GM12878 (cell line): ENCODE measurements at regions not wholly inside any gene's neighbourhood (a gene's known extent, or its start where the extent isn't known, plus 50 kb on each side); places are given as distances from the start of the nearest gene placed in this dataset.

Source experiments
- ATAC-seq: fragments of 200-7000 bp; cut with Tn5 transposase; 3 replicates; pipeline ENCODE4 v1.9.1; 2020; ENCODE audit warnings: mild to moderate bottlenecking, moderate library complexity
- BruUV-seq: library from RNA; stranded (reverse); fragments of 400-500 nt; replicated peaks from 2 replicates; lab custom pipeline; 2021; lab: Mats Ljungman, UMichigan
- CTCF ChIA-PET: fragments of 300-600 bp; sonication (Branson Sonifier 250); formaldehyde crosslinking; extraction: SDS; loops from one replicate; lab custom pipeline; 2021; ENCODE audit warnings: inconsistent platforms; lab: Yijun Ruan, JAX
- POLR2A ChIA-PET: fragments of 350-600 bp; formaldehyde crosslinking; extraction: SDS; loops from one replicate; lab custom pipeline; 2021; ENCODE audit warnings: inconsistent platforms; lab: Charles Lee
- RAD21 ChIA-PET: fragments of 300-600 bp; sonication (Branson Sonifier 250); formaldehyde crosslinking; loops from one replicate; lab custom pipeline; 2023; ENCODE audit warnings: antibody characterized with exemption; ENCODE audit not compliant: unreplicated experiment; lab: Charles Lee
- SMC1A ChIA-PET: fragments of 300-600 bp; sonication (Branson Sonifier 250); formaldehyde crosslinking; loops from one replicate; lab custom pipeline; 2023; ENCODE audit not compliant: unreplicated experiment, uncharacterized antibody; lab: Charles Lee
- DNase-seq: peaks from one replicate; pipeline ENCODE4 v3.0.0-alpha.2; 2011; ENCODE audit warnings: low read depth, low spot score
- FAIRE-seq: peaks from 3 replicates; lab custom pipeline; 2011; peaks lifted over from hg19 to GRCh38; lab: Jason Lieb, UNC
- H2AFZ ChIP-seq: 2 replicates; pipeline ENCODE4 v1.6.0; 2011; ENCODE audit warnings: low read depth, low read length, control low read depth; ENCODE audit not compliant: control insufficient read depth
- H3K27ac ChIP-seq: 2 replicates; pipeline ENCODE4 v1.5.1; 2011; ENCODE audit warnings: control low read depth; ENCODE audit not compliant: control insufficient read depth, insufficient read depth
- H3K27me3 ChIP-seq, 2 experiments: replicated peaks in 1 of 2; 2 replicates each; pipeline versions ENCODE4 v1.6.0 to v1.6.1; 2011; ENCODE audit warnings: low read length in 1 of 2; ENCODE audit not compliant: control insufficient read depth in 2 of 2, insufficient read depth in 2 of 2
- H3K36me3 ChIP-seq, 2 experiments: 2 replicates each; pipeline ENCODE4 v1.5.1; 2011; ENCODE audit warnings: low read length in 1 of 2; ENCODE audit not compliant: control insufficient read depth in 2 of 2, insufficient read depth in 2 of 2
- H3K4me1 ChIP-seq: 2 replicates; pipeline ENCODE4 v1.6.1; 2011; ENCODE audit warnings: mild to moderate bottlenecking, low read length, moderate library complexity, mixed read lengths; ENCODE audit not compliant: control insufficient read depth, insufficient read depth
- H3K4me2 ChIP-seq: 2 replicates; pipeline ENCODE4 v1.6.0; 2011; ENCODE audit warnings: control low read depth; ENCODE audit not compliant: control insufficient read depth, insufficient read depth
- H3K4me3 ChIP-seq: fragments of 200-600 bp; sonication (generic); 2 replicates; pipeline ENCODE4 v1.5.1; 2016
- H3K79me2 ChIP-seq: 2 replicates; pipeline ENCODE4 v1.6.0; 2011; ENCODE audit warnings: low read length; ENCODE audit not compliant: control insufficient read depth, insufficient read depth
- H3K9ac ChIP-seq: 2 replicates; pipeline ENCODE4 v1.8.0; 2011; ENCODE audit warnings: low read length, control low read depth, mixed read lengths; ENCODE audit not compliant: control insufficient read depth, insufficient read depth
- H3K9me3 ChIP-seq: replicated peaks from 3 replicates; pipeline ENCODE4 v1.5.1; 2011; ENCODE audit warnings: mild to moderate bottlenecking, low read length; ENCODE audit not compliant: control insufficient read depth, insufficient read depth
- H4K20me1 ChIP-seq: 2 replicates; pipeline ENCODE4 v1.6.0; 2011; ENCODE audit not compliant: control insufficient read depth, insufficient read depth
- BCLAF1 ChIP-seq: fragments of 450-650 bp; IDR thresholded peaks from 2 replicates; pipeline ENCODE4 v1.6.1; 2017; ENCODE audit warnings: antibody characterized with exemption, mild to moderate bottlenecking, moderate library complexity
- BHLHE40 ChIP-seq, 2 experiments: fragments of 450-650 bp in 1 of 2; IDR thresholded peaks; 2 replicates each; pipeline ENCODE4 v1.6.1; 2011 to 2017; ENCODE audit warnings: low read depth in 2 of 2, borderline replicate concordance in 1 of 2, improper control_type of control experiment in 1 of 2, low read length in 1 of 2, mild to moderate bottlenecking in 1 of 2
- E2F8 ChIP-seq: fragments of 450-650 bp; IDR thresholded peaks from 2 replicates; pipeline ENCODE4 v1.6.1; 2018; ENCODE audit warnings: mild to moderate bottlenecking, low read depth, moderate library complexity; ENCODE audit not compliant: partially characterized antibody
- HCFC1 ChIP-seq: fragments of 150-350 bp; IDR thresholded peaks from 2 replicates; pipeline ENCODE4 v1.6.1; 2014; ENCODE audit warnings: low read length
- HDGF ChIP-seq: fragments of 450-650 bp; IDR thresholded peaks from 2 replicates; pipeline ENCODE4 v1.6.1; 2016; ENCODE audit warnings: antibody characterized with exemption
- MYB ChIP-seq: fragments of 150-350 bp; IDR thresholded peaks from 2 replicates; pipeline ENCODE4 v1.6.1; 2014; ENCODE audit warnings: mild to moderate bottlenecking, low read depth, low read length, borderline replicate concordance
- STAT1 ChIP-seq: fragments of 450-650 bp; conservative IDR thresholded peaks from 2 replicates; pipeline ENCODE4 v1.6.1; 2014; ENCODE audit warnings: antibody characterized with exemption, mild to moderate bottlenecking
- ZBTB11 ChIP-seq: fragments of 450-650 bp; formaldehyde crosslinking; IDR thresholded peaks from 2 replicates; pipeline ENCODE4 v1.5.0; 2022; ENCODE audit warnings: mild to moderate bottlenecking, missing genetic modification characterization
- ZZZ3 ChIP-seq: IDR thresholded peaks from 2 replicates; pipeline ENCODE4 v1.6.1; 2011; ENCODE audit warnings: low read depth; ENCODE audit not compliant: control insufficient read depth, insufficient read length
- WGBS: methylation state at CpG from one replicate; pipeline ENCODE4 v1.1.6; 2016; ENCODE audit warnings: low lambda C conversion rate; ENCODE audit not compliant: insufficient replicate concordance, insufficient coverage; ENCODE audit errors: missing lambda C conversion rate; 5-methylcytosine and 5-hydroxymethylcytosine counted together
- in situ Hi-C: fragments of 300-500 bp; cut with MboI; formaldehyde crosslinking; loops from 9 replicates; pipeline ENCODE4 v1.14.3; 2018; ENCODE audit warnings: mixed read lengths
- intact Hi-C: fragments of 100-400 bp; cut with micrococcal nuclease; formaldehyde crosslinking; loops from one replicate; pipeline ENCODE4 v1.14.2; 2022; ENCODE audit not compliant: unreplicated experiment

DNA sequence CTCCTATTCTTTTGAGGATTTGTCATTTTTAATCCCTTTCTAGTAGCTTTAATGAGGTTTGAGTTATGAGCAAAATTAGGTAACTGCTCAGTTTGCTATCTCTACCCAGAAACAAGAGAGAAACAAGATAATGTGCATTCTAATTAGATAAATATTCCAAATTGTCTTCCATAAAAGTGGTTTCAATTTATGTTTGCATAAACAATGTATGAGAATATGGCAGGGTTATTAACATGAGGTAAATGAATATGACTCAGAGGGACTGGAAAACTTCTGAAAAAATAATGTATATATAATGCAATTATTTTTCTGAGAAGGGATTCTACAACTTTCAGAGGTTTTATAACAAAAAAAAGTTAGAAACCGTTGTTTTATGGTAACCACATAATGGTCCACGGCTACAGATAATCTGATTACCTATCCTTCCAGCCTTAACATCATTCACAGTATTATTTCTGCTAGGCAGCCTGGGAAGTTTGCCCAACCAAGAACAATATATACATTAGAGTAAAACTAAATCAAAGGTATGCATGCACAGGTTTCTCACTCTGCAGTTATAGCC lies 101.2 kb downstream of the CRPPA start:
- no TSS peak for BruUV-seq
- Histone ChIP-seq H3K9ac (no peak overlapping the region), H3K27me3 (no peaks in the 10 kb centered on the region), H2AFZ (no peak overlapping the region), H3K9me3 (no peaks in the 10 kb centered on the region), H4K20me1 (no peaks in the 10 kb centered on the region), H3K4me3 (no peak overlapping the region), H3K4me1 (no peaks in the 10 kb centered on the region), H3K27ac (no peak overlapping the region), H3K4me2 (no peak overlapping the region), H3K36me3 (no peaks in the 10 kb centered on the region), H3K79me2 (no peaks in the 10 kb centered on the region)
- CTCF ChIA-PET: interaction anchor here (1.2 kb wide), 1 partner anchor 15 kb away, joined by 3 read pairs; no protein-coding TSS in a partner anchor
- FAIRE-seq: no peak
- intact Hi-C loops: no loop called here
- RAD21 ChIA-PET: no interaction called here
- POLR2A ChIA-PET: no interaction called here
- in situ Hi-C loops: no loop called here
- WGBS: 10% methylated on average over 2 of the region's 2 CpGs
- DNase-seq: no peak
- SMC1A ChIA-PET: interaction anchor here (1.4 kb wide), 1 partner anchor 9 kb away, joined by 4 read pairs; no protein-coding TSS in a partner anchor
- TF ChIP-seq BCLAF1 (no peak), ZBTB11 (CRISPR knock-in tag) (no peak), STAT1 (no peak), MYB (no peak), BHLHE40 (IDR thresholded peaks at IDR 0.05; ENCODE audit: borderline replicate concordance in 1 of 2, low read depth in 2 of 2, low read length in 1 of 2) (no peak), E2F8 (no peak), HCFC1 (no peak), ZZZ3 (no peak), HDGF (no peak)
- no peak for ATAC-seq
